Colonic mucosa (tissue), 4 donors: ENCODE measurements at regions not wholly inside any gene's neighbourhood (a gene's known extent, or its start where the extent isn't known, plus 50 kb on each side); places are given as distances from the start of the nearest gene placed in this dataset.

Experiments
- DNase-seq: peaks from one replicate; pipeline ENCODE4 v3.0.0-alpha.2; 2020
- H3K27ac ChIP-seq: fragments of 200-600 bp; one replicate; pipeline ENCODE4 v1.8.0; 2021
- H3K27me3 ChIP-seq: fragments of 200-600 bp; one replicate; pipeline ENCODE4 v1.8.0; 2021
- H3K36me3 ChIP-seq: fragments of 200-600 bp; one replicate; pipeline ENCODE4 v1.8.0; 2021
- H3K4me1 ChIP-seq: fragments of 200-600 bp; one replicate; pipeline ENCODE4 v1.8.0; 2021; ENCODE audit warnings: mild to moderate bottlenecking
- H3K4me3 ChIP-seq: fragments of 200-600 bp; one replicate; pipeline ENCODE4 v1.8.0; 2021
- H3K9ac ChIP-seq, 2 donors: one replicate each; pipeline ENCODE4 v1.7.0; 2013; ENCODE audit warnings: control low read depth in 2 of 2, low read depth in 2 of 2, low read length in 2 of 2
- H3K9me3 ChIP-seq: fragments of 200-600 bp; one replicate; pipeline ENCODE4 v1.8.0; 2021
- intact Hi-C: fragments of 100-400 bp; cut with DNase I; formaldehyde crosslinking; loops from one replicate; pipeline ENCODE4 v1.14.1; 2022
- TF ChIP-seq, protein P1 (sequence below): fragments of 200-600 bp; IDR thresholded peaks from one replicate; pipeline ENCODE4 v1.8.0; 2022; ENCODE audit warnings: antibody characterized with exemption, mild to moderate bottlenecking
- donor health status: healthy.
- donor health status: DM: no; HTN: no; CAD: no.
- donor health status: DM: no; HTN: no; CAD: no.

GRCh38 chr2:56807861-56808260, 624.1 kb downstream of the CCDC85A start:
- intact Hi-C loops = no loop called here
- Histone ChIP-seq H3K27ac (no peak overlapping the region), H3K36me3 (no peaks in the 10 kb centered on the region), H3K9ac (no peak overlapping the region), H3K4me1 (no peaks in the 10 kb centered on the region), H3K4me3 (no peak overlapping the region), H3K9me3 (no peaks in the 10 kb centered on the region), H3K27me3 (no peaks in the 10 kb centered on the region)
- TF ChIP-seq, protein P1, sequence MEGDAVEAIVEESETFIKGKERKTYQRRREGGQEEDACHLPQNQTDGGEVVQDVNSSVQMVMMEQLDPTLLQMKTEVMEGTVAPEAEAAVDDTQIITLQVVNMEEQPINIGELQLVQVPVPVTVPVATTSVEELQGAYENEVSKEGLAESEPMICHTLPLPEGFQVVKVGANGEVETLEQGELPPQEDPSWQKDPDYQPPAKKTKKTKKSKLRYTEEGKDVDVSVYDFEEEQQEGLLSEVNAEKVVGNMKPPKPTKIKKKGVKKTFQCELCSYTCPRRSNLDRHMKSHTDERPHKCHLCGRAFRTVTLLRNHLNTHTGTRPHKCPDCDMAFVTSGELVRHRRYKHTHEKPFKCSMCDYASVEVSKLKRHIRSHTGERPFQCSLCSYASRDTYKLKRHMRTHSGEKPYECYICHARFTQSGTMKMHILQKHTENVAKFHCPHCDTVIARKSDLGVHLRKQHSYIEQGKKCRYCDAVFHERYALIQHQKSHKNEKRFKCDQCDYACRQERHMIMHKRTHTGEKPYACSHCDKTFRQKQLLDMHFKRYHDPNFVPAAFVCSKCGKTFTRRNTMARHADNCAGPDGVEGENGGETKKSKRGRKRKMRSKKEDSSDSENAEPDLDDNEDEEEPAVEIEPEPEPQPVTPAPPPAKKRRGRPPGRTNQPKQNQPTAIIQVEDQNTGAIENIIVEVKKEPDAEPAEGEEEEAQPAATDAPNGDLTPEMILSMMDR = no peak
- DNase-seq = no peak

- no peak for DNase-seq
- Histone ChIP-seq H3K9ac (no peak overlapping the region), H3K27me3 (no peaks in the 10 kb centered on the region), H3K27ac (no peak overlapping the region), H3K9me3 (no peaks in the 10 kb centered on the region), H3K36me3 (no peaks in the 10 kb centered on the region), H3K4me1 (no peaks in the 10 kb centered on the region), H3K4me3 (no peak overlapping the region)
- intact Hi-C loops = no loop called here
- TF ChIP-seq, protein P1 = no peak
Measured at GRCh38 chr2:56811401-56811800, 627.6 kb downstream of the CCDC85A start.

GRCh38 chr2:56812432-56812831, 628.6 kb downstream of the CCDC85A start:
- intact Hi-C loops = no loop called here
- Histone ChIP-seq H3K4me1 (no peaks in the 10 kb centered on the region), H3K9ac (no peak overlapping the region), H3K4me3 (no peak overlapping the region), H3K27me3 (no peaks in the 10 kb centered on the region), H3K9me3 (no peaks in the 10 kb centered on the region), H3K27ac (no peak overlapping the region), H3K36me3 (no peaks in the 10 kb centered on the region)
- DNase-seq = no peak
- TF ChIP-seq, protein P1 = no peak

DNA sequence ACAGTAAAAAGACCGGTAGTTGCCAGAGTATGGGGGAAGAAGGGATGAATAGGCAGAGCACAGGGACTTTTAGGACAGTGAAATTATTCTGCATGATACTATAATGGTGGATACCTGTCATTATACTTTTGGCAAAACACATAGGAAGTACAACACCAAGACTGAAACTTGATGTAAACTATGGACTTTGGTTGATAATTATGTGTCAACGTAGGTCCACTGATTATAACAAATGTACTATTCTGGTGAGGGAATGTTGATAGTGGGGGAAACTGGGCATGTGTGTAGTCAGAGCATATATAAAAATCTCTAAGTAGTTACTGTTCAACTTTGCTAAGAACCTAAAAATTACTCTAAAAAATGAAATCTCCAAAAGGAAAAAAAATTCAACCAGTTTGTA, 629.7 kb downstream of the CCDC85A start:
- H3K4me3 ChIP-seq = no peak overlapping the region
- H3K27ac ChIP-seq = no peak overlapping the region
- H3K4me1 ChIP-seq = no peaks in the 10 kb centered on the region
- TF ChIP-seq, protein P1 = no peak
- H3K9me3 ChIP-seq = no peaks in the 10 kb centered on the region
- H3K36me3 ChIP-seq = no peaks in the 10 kb centered on the region
- intact Hi-C loops = no loop called here
- H3K9ac ChIP-seq = no peak overlapping the region
- no peak for DNase-seq
- no peaks in the 10 kb centered on the region for H3K27me3 ChIP-seq

DNA sequence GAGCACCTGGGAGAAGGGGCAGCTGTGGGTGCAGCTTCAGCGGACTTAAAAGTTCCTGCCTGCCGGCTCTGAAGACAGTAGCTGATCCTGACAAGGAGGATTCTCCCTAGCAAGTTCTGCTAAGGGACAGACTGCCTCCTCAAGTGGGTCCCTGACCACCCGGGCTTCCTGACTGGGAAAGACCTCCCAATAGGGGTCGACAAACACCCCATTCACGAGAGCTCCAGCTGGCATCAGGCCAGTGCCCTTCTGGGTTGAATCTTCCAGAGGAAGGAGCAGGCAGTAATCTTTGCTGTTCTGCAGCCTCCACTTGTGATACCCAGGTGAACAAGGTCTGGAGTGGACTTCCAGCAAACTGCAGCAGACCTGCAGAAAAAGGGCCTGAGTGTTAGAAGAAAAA, 632.9 kb downstream of the CCDC85A start:
- H3K9me3 ChIP-seq = no peaks in the 10 kb centered on the region
- H3K36me3 ChIP-seq = no peaks in the 10 kb centered on the region
- H3K4me3 ChIP-seq = no peak overlapping the region
- no peaks in the 10 kb centered on the region for H3K27me3 ChIP-seq
- H3K9ac ChIP-seq = no peak overlapping the region
- TF ChIP-seq, protein P1 = no peak
- H3K27ac ChIP-seq = no peak overlapping the region
- DNase-seq = no peak
- no peaks in the 10 kb centered on the region for H3K4me1 ChIP-seq
- intact Hi-C loops = no loop called here

GRCh38 chr2:56831780-56832179, 648.0 kb downstream of the CCDC85A start:
- no peak overlapping the region for H3K27ac ChIP-seq
- H3K4me1 ChIP-seq = no peaks in the 10 kb centered on the region
- TF ChIP-seq, protein P1 = no peak
- intact Hi-C loops = no loop called here
- H3K9ac ChIP-seq = no peak overlapping the region
- no peaks in the 10 kb centered on the region for H3K36me3 ChIP-seq
- H3K4me3 ChIP-seq = no peak overlapping the region
- DNase-seq = no peak
- H3K27me3 ChIP-seq = no peaks in the 10 kb centered on the region
- no peaks in the 10 kb centered on the region for H3K9me3 ChIP-seq
